Stimulated activated naive CD4-positive, alpha-beta T cell treated with Interleukin-2 at 50 U/mL for 16 hours (primary cell): ENCODE measurements at regions not wholly inside any gene's neighbourhood (a gene's known extent, or its start where the extent isn't known, plus 50 kb on each side); places are given as distances from the start of the nearest gene placed in this dataset.

Source experiments
- DNase-seq: peaks from one replicate; lab custom pipeline; 2025; lab: John Stamatoyannopoulos, UW

DNA sequence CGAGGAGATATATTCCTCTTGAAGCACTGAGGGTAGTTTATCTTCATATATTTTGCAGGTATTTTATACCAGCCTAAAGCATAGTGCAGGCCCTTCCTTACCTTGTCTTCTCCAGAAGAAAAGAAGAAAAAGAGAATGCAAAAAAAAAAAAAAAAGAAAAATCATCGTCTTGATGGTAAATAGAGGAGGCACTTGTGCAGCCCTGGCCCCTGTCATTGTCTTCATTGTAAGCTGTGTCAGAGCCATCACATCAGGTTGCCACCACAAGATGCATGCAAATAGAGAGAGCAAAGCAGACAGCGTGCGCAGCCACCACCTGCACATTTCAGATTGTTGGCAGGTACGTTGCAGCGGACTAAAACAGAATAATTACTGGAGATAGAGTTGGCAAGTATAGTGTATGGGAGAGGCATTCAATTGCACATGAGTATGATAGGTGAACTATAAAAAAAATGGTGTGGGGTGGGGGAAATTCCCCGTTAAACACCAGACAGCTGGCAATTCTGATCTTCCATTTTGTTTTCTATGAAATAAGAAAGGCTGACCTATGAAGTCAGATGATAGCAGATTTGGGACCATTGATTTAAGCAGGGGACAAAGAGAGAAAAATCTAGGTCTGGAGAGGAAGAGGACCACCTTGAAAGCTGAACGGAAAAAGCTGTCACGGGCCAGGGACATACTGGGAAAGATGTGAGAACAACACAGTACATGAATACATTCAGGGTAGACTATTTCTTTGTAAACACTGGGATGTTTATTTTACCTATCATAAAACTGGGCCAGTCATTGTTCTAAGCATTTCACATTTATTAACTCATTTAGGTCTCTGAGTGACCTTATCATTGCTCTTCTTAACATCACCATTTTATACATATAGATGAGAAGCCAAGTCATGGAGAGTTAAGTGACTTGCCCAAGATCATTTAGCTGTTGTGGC lies 306.3 kb upstream of the SP8 start:
- no peak for DNase-seq

DNA sequence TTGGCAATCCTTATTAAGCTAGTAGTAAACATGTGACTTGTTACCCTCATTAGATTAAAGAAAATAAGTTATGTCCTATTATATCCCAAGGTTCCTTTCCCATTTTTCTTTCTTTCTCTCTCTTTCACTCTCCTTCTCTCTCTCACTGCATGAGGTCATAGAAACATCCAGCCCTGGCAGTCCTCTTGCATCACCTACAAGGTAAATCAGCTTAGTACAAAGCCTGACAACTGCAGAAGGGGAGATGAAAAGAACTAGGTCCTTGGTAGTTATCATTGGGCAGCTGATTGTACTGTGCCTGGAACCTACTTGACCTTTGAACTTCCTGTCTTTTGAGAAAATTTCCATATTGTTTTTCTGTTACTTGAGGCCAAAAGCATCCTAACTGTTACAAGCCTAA lies 307.9 kb upstream of the SP8 start:
- DNase-seq: no peak

DNA sequence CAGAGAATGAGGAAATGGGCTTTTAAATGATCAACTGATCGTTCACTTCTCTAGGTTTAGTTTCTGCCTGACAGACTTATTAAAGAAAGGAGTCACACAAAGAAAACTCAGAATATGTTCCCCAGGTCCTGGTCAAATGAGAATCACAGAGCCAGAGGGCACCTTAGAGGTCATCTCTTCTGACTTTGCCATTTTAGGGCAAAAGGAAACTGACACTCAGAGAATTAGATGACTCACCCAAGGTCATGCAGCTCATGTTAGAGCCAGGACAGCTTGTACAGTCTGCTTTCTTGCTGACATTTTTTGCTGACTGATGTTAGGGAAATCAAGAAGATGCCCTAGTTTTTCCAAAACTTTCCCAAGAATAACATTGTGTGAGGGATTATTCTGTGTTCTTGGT lies 312.7 kb upstream of the SP8 start:
- DNase-seq: no peak

DNA sequence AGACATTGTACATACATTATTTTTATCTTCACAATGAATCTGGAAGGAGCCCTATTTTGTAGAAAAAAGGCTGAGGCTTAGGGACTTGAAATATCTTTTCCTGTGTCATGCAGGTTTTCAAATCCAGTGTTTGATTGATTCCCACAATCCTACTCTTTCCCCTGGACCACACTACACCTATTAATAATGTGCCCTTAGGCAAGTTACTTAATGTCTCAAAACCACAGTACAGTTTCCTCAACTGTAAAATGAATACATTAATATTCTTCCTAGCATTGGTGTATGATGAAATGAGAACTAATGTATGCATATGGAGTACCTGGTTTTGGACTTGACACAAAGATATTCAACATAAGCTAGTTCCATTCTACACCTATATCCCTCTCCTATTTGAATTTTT lies 313.3 kb upstream of the SP8 start:
- DNase-seq: no peak

DNA sequence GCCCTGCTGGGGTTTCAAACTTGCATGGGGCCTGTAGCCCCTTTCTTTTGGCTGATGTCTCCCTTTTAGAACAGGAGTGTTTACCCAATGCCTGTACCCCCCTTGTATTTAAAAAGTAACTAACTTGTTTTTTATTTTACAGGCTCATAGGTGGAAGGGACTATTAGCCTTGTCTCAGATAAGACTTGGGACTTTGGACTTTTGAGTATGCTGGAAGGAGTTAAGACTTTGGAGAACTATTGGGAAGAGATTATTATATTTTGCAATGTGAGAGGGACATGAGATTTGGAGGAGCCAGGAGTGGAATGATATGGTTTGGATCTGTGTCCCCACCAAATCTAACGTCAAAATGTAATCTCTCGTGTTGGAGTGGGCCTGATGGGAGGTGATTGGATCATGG lies 314.9 kb upstream of the SP8 start:
- no peak for DNase-seq

DNA sequence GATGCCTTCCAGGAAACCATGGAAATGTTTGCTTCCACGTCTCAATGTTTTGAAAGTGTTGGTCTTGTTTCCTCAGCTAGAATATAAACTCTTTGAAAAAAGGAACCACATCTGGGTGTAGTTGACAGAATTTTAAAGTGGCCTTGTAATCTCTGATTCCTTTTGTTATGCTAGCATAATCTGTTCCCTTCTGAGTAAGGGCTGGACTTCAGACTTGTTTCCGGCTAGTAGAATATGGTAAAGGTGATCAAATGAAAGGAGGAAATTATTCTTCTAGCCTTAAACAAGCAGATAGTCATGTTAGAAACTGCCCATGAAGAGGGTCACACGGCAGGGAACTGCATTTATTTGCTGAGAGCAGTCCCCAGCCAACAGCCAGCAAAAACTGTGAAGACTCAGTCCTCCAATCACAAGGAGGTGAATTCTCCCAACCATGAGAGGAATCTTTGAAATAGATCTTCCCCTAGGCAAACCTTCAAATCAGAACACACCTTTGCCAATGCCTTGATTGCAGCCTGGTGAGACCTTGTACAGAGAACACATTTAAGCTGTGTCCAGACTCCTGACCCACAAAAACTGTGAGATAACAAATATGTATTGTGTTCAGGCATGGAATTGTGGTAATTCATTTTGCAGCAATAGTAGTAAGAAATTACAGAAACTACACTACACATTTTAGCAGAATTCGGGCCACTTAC lies 316.9 kb upstream of the SP8 start:
- DNase-seq: no peak

DNA sequence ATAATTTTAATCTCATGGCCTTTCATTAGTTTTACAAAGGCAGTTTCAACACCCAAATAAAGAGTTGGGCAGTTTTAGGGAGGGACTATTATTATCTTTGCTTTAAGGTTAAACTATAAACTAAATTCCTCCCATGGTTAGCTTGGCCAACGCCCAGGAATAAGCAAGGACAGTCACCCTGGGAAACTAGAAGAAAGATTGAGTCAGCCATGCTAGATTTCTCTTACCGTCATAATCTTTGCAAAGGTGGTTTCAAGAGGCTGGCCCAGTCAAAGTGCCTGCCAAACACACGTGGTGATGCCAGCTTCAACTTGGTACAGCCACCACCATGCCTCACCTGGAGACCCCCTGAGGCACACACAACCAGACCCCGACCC lies 317.4 kb upstream of the SP8 start:
- DNase-seq: no peak

DNA sequence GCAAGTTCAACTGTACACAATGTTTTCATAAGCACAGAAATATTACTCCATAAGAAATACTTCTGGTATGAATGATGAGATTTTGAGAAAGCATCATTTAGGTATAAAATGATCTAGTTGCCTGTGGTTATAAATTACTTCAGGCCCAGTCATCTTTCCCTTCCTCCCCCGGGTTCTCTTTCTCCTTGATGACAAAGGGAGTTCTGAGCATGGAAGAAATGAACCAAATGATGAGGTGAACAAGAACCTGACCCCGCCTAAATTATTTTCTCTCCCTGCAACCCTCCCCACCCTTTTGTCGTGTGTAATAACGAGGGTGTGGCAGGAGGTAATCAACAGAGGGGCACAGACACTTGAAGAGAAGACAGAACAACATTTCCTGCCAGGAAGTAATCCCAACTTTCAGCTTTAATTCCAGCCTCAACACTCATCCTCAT lies 319.6 kb upstream of the SP8 start:
- DNase-seq: no peak

DNA sequence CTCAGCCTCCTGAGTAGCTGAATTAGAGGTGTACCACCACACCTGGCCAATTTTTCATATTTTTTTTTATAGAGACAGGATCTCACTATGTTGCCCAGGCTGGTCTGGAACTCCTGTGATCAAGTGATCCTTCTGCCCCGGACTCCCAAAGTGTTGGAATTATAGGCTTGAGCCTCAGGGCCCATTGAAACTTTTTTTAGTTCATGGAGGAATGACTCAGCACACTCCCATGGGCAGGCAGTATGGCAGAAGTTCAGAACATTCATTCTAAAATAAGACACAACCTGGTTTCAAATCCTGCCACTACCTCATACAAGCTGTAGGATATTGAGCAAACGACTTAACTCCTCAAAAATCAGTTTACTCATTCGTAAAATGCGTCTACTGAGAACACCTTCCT lies 320.4 kb upstream of the SP8 start:
- DNase-seq: no peak

DNA sequence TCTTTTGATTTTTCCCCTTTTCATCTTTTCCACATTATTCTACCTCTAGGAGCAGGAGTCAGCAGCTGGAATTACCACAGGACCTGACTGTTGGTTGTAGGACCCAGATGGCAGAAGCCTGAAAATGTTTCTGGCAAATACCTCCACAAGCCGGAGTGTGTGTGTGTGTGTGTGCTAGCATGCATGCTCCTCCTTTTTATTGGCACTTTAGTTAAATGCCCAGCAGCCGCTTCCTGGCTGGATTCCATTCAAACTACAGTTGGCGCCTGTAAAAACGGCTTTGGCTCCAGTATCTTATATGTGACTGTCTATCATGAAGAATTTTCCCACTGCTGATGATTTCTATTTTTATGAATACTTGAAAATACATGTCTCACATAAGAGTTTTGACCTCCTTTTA lies 319.7 kb upstream of the SP4 start:
- no peak for DNase-seq

DNA sequence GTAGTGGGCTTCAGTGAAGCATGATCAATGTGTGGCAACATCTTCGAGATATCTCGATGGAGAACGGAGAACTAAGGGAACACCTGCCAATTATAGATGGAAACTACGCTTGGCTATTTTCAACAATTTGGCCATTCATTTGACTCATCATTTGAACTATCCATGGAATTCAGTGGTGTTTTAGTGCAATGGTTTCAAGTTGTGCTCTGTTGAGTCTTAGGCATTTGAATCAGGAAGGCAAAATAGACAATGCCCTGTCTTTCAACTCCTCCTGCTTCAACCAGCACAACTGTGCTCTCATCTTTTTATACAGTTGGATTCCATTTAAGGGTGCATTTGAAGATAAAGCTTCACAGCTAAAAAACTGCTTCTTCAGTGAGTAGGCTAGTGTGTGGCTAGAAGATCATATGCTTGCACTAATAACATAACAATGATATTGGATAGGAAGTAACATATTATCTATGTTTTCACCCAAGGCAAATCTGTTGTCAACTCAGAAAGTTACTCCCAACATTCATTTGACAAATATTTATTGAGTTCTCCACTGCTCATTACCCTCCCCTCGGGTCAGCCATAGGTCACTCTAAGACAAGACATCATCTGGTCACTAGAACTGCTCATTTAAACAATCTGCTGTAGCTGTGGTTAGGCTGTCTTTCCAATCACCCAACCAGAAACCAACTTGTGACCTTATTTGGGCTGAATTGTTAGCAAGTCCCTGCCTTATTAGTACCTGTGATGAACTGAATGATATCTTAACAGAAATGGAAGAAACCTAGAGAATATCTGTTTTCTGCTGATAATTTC lies 314.1 kb upstream of the SP4 start:
- no peak for DNase-seq

DNA sequence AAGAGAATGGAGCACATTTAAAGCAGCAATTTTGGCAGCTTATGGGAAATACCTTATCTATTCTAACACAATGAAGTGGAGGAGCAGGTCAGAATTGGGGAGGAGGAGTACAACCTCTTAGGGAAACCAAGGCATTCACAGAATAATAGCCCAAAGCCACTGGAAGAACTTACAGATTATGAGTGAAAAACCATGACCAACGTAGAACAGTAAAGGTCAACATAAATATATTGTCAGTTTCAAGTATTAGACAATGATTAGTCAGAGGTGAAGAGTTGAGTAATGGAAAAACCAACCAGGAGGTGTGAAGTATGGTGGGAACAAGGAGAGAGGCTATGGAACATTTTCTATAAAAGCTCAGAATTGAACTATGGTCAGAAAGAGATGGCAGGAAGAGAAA lies 304.3 kb upstream of the SP4 start:
- no peak for DNase-seq

DNA sequence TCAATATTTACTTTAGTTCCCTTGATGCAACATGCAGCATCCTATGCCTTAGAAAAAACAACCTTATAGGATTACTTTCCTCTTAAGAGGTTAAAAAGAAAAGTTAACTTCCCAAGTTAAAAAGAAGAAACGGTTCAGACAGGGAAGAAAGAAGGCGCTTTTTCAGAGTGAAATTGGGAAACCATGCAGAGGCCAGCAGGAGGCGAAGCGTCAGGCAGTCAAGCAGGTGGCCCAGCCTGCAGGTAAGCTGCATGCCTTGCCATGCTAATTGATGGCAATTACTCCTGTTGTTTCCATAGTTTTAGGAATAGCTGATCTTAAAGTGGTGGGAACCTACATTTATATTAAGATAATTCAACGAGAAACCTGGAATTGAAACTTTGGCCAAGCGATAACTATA lies 302.6 kb upstream of the SP4 start:
- DNase-seq: no peak

DNA sequence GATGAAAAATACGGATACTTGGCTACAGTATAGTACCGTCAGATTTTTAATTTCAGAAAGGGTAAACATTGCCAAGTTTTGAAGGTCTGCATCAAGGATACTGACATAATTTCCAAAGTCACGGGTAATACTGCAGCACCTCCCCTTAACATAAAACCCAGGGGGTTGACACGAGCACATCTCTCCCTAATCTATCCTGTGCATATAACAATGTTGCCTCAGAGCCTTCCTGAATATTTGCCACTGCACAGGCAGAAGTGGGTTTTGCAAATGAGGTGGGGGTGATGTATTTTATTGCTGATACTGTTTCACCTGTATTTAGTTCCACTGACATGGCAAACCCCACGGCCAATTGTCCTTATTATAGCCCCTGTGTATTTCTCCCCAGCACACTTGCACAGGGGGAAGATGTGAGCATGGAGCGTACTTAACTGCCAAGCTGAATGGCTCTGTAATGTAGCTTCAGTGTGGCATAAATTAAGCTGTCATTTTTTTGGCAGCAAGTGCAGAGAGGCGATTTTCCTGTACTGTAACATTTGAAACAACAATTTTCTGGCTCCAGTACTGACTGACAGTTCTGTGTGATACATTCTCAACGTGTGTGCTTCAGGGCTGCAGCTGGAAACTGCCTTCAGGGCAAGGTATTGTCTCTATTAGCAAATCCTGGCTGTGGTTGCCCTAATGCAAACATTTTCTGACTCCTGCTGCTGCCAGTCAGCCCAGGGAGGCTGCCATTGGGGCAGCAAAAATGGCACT lies 299.6 kb upstream of the SP4 start:
- DNase-seq: no peak

DNA sequence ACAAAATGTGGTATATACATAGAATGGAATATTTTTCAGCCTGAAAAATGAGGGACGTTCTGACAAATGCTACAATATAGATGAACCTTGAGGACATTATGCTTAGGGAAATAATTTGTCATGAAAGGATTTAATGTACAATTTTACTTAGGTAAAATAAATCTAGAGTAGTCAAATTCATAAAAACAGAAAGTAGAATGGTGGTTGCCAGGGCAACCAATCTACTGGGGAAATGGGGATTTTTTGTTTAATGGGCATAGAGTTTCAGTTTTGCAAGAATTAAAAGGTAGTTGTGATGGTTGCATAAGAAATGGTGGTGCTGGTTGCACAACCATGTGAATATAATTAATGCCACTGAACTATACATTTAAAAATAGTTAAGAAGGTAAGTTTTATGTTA lies 296.0 kb upstream of the SP4 start:
- no peak for DNase-seq

DNA sequence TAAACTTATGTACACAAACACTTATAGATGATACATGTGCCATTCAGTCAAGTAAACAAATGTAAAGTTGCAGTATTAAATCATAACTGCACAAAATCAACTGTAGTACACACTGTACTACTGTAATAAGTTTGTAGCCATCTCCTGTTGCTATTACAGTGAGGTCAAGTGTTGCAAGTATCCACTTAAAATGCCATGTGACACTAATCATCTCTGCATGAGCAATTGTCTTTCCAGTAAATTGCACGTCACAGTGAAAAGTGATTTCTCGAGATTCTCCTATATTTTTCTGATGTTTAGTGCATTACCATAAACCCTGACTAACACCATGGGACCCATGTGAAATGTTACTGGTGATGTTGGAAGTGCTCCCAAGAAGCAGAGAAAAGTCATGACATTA lies 293.3 kb upstream of the SP4 start:
- DNase-seq: no peak

DNA sequence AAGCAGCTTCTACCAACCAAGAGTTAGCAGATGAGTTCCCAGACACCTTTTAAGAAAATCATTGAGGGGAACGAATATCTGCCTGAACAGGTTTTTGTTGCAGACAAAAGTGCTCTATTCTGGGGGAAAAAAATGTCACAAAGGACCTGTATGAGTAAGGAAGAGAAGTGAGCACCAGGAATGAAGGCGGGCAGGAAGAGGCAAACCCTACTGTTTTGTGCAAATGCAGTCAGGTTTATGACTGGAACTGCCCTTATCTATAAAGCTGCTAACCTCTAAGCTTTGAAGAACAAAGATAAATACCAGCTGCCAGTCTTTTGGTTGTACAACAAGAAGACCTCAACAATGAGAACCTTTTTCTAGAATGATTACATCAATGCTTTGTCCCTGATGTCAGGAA lies 292.4 kb upstream of the SP4 start:
- DNase-seq: no peak

DNA sequence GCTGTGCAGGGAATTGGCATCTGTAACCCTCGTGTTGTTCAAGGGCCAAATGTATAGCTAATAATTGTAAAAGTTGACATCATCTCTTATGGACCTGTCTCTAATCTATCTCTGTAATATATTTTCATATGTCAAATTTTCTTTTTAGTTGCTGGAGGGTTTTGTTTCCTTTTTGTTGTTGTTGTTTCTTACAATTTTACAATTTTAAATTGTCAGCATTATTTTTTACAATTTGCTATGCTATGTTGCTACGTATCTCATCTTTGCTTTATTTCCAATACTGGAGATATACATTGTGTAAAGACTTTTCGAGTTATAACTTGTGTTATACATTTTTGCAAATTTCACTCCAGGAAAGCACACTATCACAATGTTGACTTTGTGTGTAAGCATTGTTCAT lies 290.2 kb upstream of the SP4 start:
- DNase-seq: no peak

DNA sequence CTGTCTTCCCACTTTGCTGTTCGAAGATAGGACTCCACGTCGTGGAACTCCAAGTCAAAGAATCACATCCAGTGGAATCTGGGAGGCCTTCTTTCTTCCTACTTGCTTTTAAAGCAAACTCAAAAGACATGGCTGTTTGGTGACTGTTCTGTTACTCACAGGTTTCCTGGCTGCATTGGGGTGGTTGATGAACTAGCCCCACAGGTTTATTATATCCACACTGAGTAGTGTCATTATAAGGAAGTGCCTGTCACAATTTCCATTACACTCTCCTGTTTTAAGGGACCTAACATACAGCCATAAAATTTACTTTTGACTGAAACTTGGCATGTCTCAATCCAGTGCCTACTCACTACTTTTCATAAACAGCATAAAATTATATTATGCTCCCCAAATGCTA lies 287.3 kb upstream of the SP4 start:
- DNase-seq: no peak

DNA sequence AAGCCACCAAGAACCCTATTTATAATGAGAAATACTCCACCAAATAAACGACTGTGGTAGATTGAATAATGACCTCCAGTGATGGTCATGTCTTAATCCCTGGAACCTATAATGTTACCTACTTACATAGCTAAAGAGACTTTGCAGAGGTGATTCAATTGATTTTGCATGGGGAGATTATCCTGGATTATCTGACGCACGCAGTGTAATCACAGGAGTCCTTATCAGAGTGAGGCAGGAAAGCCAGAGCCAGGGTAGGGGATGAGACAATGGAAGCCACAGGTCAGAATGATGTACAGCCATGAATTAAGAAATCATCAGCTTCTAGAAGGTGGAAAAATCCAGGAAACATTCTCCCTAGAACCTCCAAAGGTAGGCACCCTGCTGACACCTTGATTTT lies 286.4 kb upstream of the SP4 start:
- no peak for DNase-seq

DNA sequence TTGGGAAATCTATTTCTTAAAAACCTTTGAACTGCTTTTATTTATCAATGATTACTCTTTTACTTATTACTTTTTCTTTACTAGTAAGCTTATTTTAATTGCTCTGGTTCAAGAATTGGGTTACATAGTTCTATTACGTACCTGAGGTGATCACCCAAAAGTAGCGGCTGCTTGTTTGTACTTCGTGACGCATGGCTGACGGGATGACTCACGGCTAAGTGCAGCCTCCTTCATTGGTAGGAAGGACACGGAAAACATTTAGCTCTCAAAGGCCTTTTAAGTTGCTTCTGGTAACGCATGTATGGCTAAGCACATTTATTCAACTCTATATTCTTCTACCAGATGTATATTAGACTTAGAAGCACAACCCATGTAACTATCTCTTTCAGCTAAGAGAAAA lies 285.8 kb upstream of the SP4 start:
- no peak for DNase-seq
